H9 (cell line): ENCODE measurements at regions not wholly inside any gene's neighbourhood (a gene's known extent, or its start where the extent isn't known, plus 50 kb on each side); places are given as distances from the start of the nearest gene placed in this dataset.

ENCODE experiments used
- DNase-seq: peaks from one replicate; pipeline ENCODE4 v3.0.0-alpha.2; 2017
- H2AFZ ChIP-seq: one replicate; pipeline ENCODE4 v1.6.1; 2013; ENCODE audit warnings: mild to moderate bottlenecking, low read length, control low read depth, moderate library complexity
- H2AK5ac ChIP-seq: 2 replicates; pipeline ENCODE4 v1.6.1; 2013; ENCODE audit warnings: low read length, control low read depth, mixed read lengths; ENCODE audit not compliant: insufficient read length
- H2BK120ac ChIP-seq: one replicate; pipeline ENCODE4 v1.6.1; 2013; ENCODE audit warnings: low read depth, mild to moderate bottlenecking, low read length, control low read depth, inconsistent platforms; ENCODE audit not compliant: poor library complexity, severe bottlenecking
- H2BK12ac ChIP-seq: 2 replicates; pipeline ENCODE4 v1.6.1; 2013; ENCODE audit warnings: low read length, control low read depth, mixed read lengths, low read depth; ENCODE audit not compliant: insufficient read length
- H2BK15ac ChIP-seq: 2 replicates; pipeline ENCODE4 v1.6.1; 2013; ENCODE audit warnings: low read depth, low read length, control low read depth
- H2BK20ac ChIP-seq: one replicate; pipeline ENCODE4 v1.6.1; 2013; ENCODE audit warnings: low read depth, mild to moderate bottlenecking, low read length, control low read depth, inconsistent platforms; ENCODE audit not compliant: poor library complexity, severe bottlenecking
- H2BK5ac ChIP-seq: 2 replicates; pipeline ENCODE4 v1.6.1; 2013; ENCODE audit warnings: low read length, control low read depth, mixed read lengths; ENCODE audit not compliant: insufficient read length
- H3K14ac ChIP-seq: 2 replicates; pipeline ENCODE4 v1.6.1; 2013; ENCODE audit warnings: low read length, control low read depth; ENCODE audit not compliant: insufficient read depth
- H3K18ac ChIP-seq: 2 replicates; pipeline ENCODE4 v1.6.1; 2013; ENCODE audit warnings: low read depth, mild to moderate bottlenecking, mixed read lengths, low read length, control low read depth; ENCODE audit not compliant: insufficient read length
- H3K23ac ChIP-seq: 2 replicates; pipeline ENCODE4 v1.6.1; 2013; ENCODE audit warnings: low read length, control low read depth, mixed read lengths, low read depth; ENCODE audit not compliant: insufficient read length
- H3K23me2 ChIP-seq: 2 replicates; pipeline ENCODE4 v1.6.1; 2013; ENCODE audit warnings: low read depth, mild to moderate bottlenecking, mixed read lengths, low read length, control low read depth; ENCODE audit not compliant: insufficient read length, poor library complexity, severe bottlenecking
- H3K27ac ChIP-seq: 2 replicates; pipeline ENCODE4 v1.5.1; 2013; ENCODE audit warnings: low read length, control low read depth, mixed read lengths, low read depth; ENCODE audit not compliant: insufficient read length
- H3K27me3 ChIP-seq: 2 replicates; pipeline ENCODE4 v1.6.1; 2013; ENCODE audit warnings: low read length, control low read depth, inconsistent platforms; ENCODE audit not compliant: insufficient read depth
- H3K4ac ChIP-seq: 2 replicates; pipeline ENCODE4 v1.6.1; 2013; ENCODE audit warnings: low read depth, mild to moderate bottlenecking, control low read depth, inconsistent platforms, low read length, moderate library complexity
- H3K4me1 ChIP-seq: 2 replicates; pipeline ENCODE4 v1.6.1; 2013; ENCODE audit warnings: low read length, control low read depth, inconsistent platforms; ENCODE audit not compliant: insufficient read depth
- H3K4me2 ChIP-seq: 2 replicates; pipeline ENCODE4 v1.6.1; 2013; ENCODE audit warnings: low read length, control low read depth, mixed read lengths; ENCODE audit not compliant: insufficient read length, insufficient read depth
- H3K56ac ChIP-seq: 2 replicates; pipeline ENCODE4 v1.6.1; 2013; ENCODE audit warnings: low read depth, mild to moderate bottlenecking, mixed read lengths, low read length, control low read depth; ENCODE audit not compliant: insufficient read length
- H3K79me1 ChIP-seq: 2 replicates; pipeline ENCODE4 v1.6.1; 2013; ENCODE audit warnings: low read depth, mild to moderate bottlenecking, moderate library complexity, low read length, control low read depth, inconsistent platforms; ENCODE audit not compliant: insufficient read depth, poor library complexity, severe bottlenecking
- H3K79me2 ChIP-seq: 2 replicates; pipeline ENCODE4 v1.6.1; 2013; ENCODE audit warnings: low read length, control low read depth, inconsistent platforms; ENCODE audit not compliant: insufficient read depth
- H3K9ac ChIP-seq: 2 replicates; pipeline ENCODE4 v1.6.1; 2013; ENCODE audit warnings: low read length, control low read depth, mixed read lengths; ENCODE audit not compliant: insufficient read length; ENCODE audit errors: extremely low read depth
- H3K9me3 ChIP-seq: one replicate; pipeline ENCODE4 v1.6.1; 2013; ENCODE audit warnings: low read depth, low read length, inconsistent platforms; ENCODE audit not compliant: control insufficient read depth
- H3T11ph ChIP-seq: one replicate; pipeline ENCODE4 v1.6.1; 2013; ENCODE audit warnings: mild to moderate bottlenecking, low read length, control low read depth, inconsistent platforms
- H4K20me1 ChIP-seq: one replicate; pipeline ENCODE4 v1.6.1; 2013; ENCODE audit not compliant: control insufficient read depth, insufficient read length, insufficient read depth
- H4K5ac ChIP-seq: 2 replicates; pipeline ENCODE4 v1.6.1; 2013; ENCODE audit warnings: low read depth, mild to moderate bottlenecking, mixed read lengths, low read length, control low read depth; ENCODE audit not compliant: insufficient read length
- H4K8ac ChIP-seq: replicated peaks from 2 replicates; pipeline ENCODE4 v1.6.1; 2013; ENCODE audit warnings: low read length, control low read depth, mixed read lengths, low read depth; ENCODE audit not compliant: insufficient read length
- H4K91ac ChIP-seq: 2 replicates; pipeline ENCODE4 v1.6.1; 2013; ENCODE audit warnings: low read depth, mild to moderate bottlenecking, moderate library complexity, mixed read lengths, low read length, control low read depth; ENCODE audit not compliant: insufficient read length
- H3K27ac Mint-ChIP-seq, 3 experiments: 2 replicates in 2 of 3; 3 replicates in 1 of 3; pipeline ENCODE4 v1.8.0; 2020 to 2021; ENCODE audit warnings: mixed read lengths in 3 of 3, mild to moderate bottlenecking in 1 of 3, moderate library complexity in 1 of 3
- H3K27me3 Mint-ChIP-seq: 2 replicates; pipeline ENCODE4 v1.8.0; 2021; ENCODE audit warnings: low read depth, mild to moderate bottlenecking, moderate library complexity, mixed read lengths
- H3K36me3 Mint-ChIP-seq, 3 experiments: 2 replicates in 2 of 3; 3 replicates in 1 of 3; pipeline ENCODE4 v1.8.0; 2020 to 2021; ENCODE audit warnings: low read depth in 3 of 3, mixed read lengths in 3 of 3; ENCODE audit not compliant: insufficient read depth in 1 of 3
- H3K4me1 Mint-ChIP-seq, 2 experiments: 2 replicates each; pipeline ENCODE4 v1.8.0; 2020; ENCODE audit warnings: mixed read lengths in 2 of 2
- H3K4me3 Mint-ChIP-seq, 2 experiments: 2 replicates in 1 of 2; 3 replicates in 1 of 2; pipeline ENCODE4 v1.8.0; 2020 to 2021; ENCODE audit warnings: mild to moderate bottlenecking in 2 of 2, mixed read lengths in 2 of 2, moderate library complexity in 1 of 2
- H3K9me3 Mint-ChIP-seq, 2 experiments: 2 replicates in 1 of 2; 3 replicates in 1 of 2; pipeline ENCODE4 v1.8.0; 2020; ENCODE audit warnings: mild to moderate bottlenecking in 2 of 2, mixed read lengths in 2 of 2, moderate library complexity in 1 of 2
- CTCF ChIP-seq: fragments of 200-600 bp; sonication (generic); conservative IDR thresholded peaks from 3 replicates; pipeline ENCODE4 v1.8.0; 2021; ENCODE audit warnings: antibody characterized with exemption, mild to moderate bottlenecking

DNA sequence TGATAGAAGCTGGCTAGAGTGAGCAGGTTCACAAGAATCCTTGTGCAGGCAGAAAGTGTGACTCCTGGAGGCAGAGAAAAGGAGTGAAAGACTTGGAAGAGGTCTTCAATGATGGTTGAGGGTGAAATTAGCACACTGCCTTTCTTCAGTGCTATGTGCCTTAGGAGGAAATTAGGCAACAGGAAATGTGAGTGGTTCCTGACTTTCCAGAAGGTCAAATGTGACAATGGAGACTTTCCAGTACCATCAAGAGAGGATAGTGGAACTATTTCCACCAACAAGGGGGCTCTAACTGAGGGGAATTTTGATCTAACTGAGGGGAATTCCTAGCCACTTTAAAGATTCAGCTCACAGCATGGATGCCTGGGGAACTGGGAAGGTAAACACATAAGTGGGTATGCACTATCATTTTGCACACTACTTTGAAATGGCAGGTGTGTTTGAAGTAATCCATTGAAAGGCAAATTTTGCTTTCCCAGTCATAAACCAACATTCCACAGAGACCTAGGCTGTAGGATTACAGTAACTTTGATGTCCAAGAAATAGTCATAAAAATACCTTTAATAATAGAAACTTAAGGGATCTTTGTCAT lies 90.0 kb downstream of the PERP start:
- no peak overlapping the region for H2BK5ac ChIP-seq
- H3T11ph ChIP-seq, result no peak overlapping the region
- H3K9me3 ChIP-seq, result no peaks in the 10 kb centered on the region
- H3K27me3 Mint-ChIP-seq, result no peaks in the 10 kb centered on the region
- H2BK15ac ChIP-seq, result no peak overlapping the region
- no peaks in the 10 kb centered on the region for H3K4me1 ChIP-seq
- no peaks in the 10 kb centered on the region for H3K36me3 Mint-ChIP-seq
- H3K27me3 ChIP-seq, result no peaks in the 10 kb centered on the region
- H3K4me2 ChIP-seq, result no peak overlapping the region
- H3K56ac ChIP-seq, result no peak overlapping the region
- H4K20me1 ChIP-seq, result no peaks in the 10 kb centered on the region
- no peak overlapping the region for H2BK120ac ChIP-seq
- H3K27ac ChIP-seq, result no peak overlapping the region
- DNase-seq, result no peak
- no peaks in the 10 kb centered on the region for H3K23me2 ChIP-seq
- H3K4me3 Mint-ChIP-seq, result no peak overlapping the region
- no peaks in the 10 kb centered on the region; a peak in 1 of 5 replicates for H3K9me3 Mint-ChIP-seq
- H3K23ac ChIP-seq, result no peak overlapping the region
- no peaks in the 10 kb centered on the region for H3K79me1 ChIP-seq
- no peak overlapping the region for H2AFZ ChIP-seq
- no peak overlapping the region for H2BK12ac ChIP-seq
- no peak overlapping the region for H3K4ac ChIP-seq
- H4K8ac ChIP-seq, result no peak overlapping the region
- no peak overlapping the region for H4K5ac ChIP-seq
- H3K4me1 Mint-ChIP-seq, result peaks cover 4 to 5% of the 10 kb centered on the region in 2 experiments; a peak in 3 of 4 replicates
- no peak overlapping the region for H4K91ac ChIP-seq
- no peak overlapping the region for H2AK5ac ChIP-seq
- no peak overlapping the region for H3K27ac Mint-ChIP-seq
- no peak overlapping the region for H2BK20ac ChIP-seq
- no peaks in the 10 kb centered on the region for H3K79me2 ChIP-seq
- TF ChIP-seq CTCF, result no peak
- no peak overlapping the region for H3K14ac ChIP-seq
- H3K9ac ChIP-seq, result no peak overlapping the region
- no peak overlapping the region for H3K18ac ChIP-seq
